ENCODE measurements at regions not wholly inside any gene's neighbourhood (a gene's known extent, or its start where the extent isn't known, plus 50 kb on each side); places are given as distances from the start of the nearest gene placed in this dataset.

DNA sequence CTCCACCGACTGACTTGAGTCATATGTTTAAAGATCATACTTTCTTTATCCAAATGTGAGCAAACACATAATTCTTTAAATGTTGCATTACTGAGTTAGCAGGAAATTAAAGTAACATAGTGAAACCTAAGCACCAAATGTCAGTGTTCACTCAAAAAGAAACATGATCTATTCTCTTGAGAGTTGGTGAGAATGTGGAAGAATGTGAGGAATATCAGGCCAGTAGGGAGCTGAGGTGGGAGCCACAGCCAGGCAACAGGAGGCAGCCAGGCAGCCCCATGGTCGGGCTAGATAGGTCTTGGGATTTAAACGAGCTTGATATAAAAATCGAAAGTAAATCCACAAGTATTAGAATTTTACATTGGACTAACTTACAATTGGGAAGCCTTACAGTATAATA, 198.1 kb upstream of the SH3BP4 start:
- TF ChIP-seq, protein P1, sequence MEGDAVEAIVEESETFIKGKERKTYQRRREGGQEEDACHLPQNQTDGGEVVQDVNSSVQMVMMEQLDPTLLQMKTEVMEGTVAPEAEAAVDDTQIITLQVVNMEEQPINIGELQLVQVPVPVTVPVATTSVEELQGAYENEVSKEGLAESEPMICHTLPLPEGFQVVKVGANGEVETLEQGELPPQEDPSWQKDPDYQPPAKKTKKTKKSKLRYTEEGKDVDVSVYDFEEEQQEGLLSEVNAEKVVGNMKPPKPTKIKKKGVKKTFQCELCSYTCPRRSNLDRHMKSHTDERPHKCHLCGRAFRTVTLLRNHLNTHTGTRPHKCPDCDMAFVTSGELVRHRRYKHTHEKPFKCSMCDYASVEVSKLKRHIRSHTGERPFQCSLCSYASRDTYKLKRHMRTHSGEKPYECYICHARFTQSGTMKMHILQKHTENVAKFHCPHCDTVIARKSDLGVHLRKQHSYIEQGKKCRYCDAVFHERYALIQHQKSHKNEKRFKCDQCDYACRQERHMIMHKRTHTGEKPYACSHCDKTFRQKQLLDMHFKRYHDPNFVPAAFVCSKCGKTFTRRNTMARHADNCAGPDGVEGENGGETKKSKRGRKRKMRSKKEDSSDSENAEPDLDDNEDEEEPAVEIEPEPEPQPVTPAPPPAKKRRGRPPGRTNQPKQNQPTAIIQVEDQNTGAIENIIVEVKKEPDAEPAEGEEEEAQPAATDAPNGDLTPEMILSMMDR (IDR thresholded peaks at IDR 0.05; ENCODE audit: unreplicated experiment), result no peak
- H3K4me1 Mint-ChIP-seq (ENCODE audit: unreplicated experiment), result no peaks in the 10 kb centered on the region
- H3K27me3 Mint-ChIP-seq (ENCODE audit: unreplicated experiment), result peaks cover 1% of the 10 kb centered on the region
- DNase-seq (ENCODE audit: low spot score), result no peak
- H3K27ac Mint-ChIP-seq (ENCODE audit: unreplicated experiment), result no peak overlapping the region
- H3K4me3 Mint-ChIP-seq (ENCODE audit: unreplicated experiment), result no peak overlapping the region
- no peaks in the 10 kb centered on the region for H3K9me3 Mint-ChIP-seq (ENCODE audit: unreplicated experiment)
- no peaks in the 10 kb centered on the region for H3K36me3 Mint-ChIP-seq (ENCODE audit: low read depth, unreplicated experiment)

DNA sequence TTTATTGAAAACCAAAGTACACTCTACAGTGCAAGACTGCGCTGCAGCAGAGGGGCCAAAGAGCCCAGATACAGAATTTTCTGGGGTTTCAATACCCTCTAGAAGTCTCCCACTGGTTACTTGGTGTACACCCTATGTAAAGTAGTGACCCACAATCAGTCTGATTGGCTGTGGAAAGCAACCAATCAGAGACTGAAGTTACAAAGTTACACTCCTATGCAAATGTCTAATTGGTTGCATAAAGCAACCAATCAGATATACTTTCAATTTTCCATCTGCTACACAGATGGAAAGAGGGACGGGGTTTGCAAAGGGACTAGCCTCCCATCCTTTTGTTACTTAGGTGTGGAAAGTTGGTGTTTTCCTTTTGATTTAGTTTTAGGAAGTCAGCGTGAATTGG, 198.9 kb upstream of the SH3BP4 start:
- H3K27ac Mint-ChIP-seq (ENCODE audit: unreplicated experiment), result no peak overlapping the region
- H3K4me1 Mint-ChIP-seq (ENCODE audit: unreplicated experiment), result no peaks in the 10 kb centered on the region
- H3K36me3 Mint-ChIP-seq (ENCODE audit: low read depth, unreplicated experiment), result no peaks in the 10 kb centered on the region
- H3K27me3 Mint-ChIP-seq (ENCODE audit: unreplicated experiment), result no peaks in the 10 kb centered on the region
- DNase-seq (ENCODE audit: low spot score), result no peak
- H3K9me3 Mint-ChIP-seq (ENCODE audit: unreplicated experiment), result no peaks in the 10 kb centered on the region
- H3K4me3 Mint-ChIP-seq (ENCODE audit: unreplicated experiment), result no peak overlapping the region
- TF ChIP-seq, protein P1 (IDR thresholded peaks at IDR 0.05; ENCODE audit: unreplicated experiment), result no peak

DNA sequence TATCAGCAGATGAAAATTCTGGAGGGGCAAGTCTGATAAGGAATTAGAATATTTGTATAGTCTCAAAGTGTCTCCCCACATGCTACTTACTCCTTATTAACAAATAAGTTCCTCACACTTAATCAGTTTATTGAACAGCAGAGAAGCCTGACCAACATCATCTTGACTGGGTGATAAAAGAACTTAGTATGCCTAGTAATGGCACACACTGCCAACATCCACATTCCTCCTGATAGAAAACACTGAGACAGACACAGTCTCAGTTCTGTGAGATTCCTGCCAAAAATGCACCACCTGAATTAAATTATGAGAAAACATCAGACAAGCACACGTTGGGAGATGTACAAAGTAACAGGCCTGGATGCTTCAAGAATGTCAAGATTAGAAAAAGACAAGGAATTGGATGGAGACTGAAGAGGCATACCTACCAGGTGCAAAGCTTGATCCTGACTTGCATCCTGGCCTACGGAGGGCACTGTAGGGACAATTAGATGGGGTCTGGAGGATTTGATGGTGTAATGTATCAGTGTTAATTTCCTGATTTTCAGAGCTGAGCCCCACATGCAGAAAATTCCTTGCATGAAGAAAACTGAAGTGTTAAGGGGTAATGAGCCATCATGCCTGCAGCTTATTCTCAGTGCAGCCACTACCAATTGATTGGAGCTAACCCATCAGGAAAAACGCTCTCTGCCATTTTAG, 200.4 kb upstream of the SH3BP4 start:
- Mint-ChIP-seq H3K36me3 (ENCODE audit: low read depth, unreplicated experiment) (no peaks in the 10 kb centered on the region), H3K27ac (ENCODE audit: unreplicated experiment) (no peak overlapping the region), H3K4me1 (ENCODE audit: unreplicated experiment) (no peaks in the 10 kb centered on the region), H3K4me3 (ENCODE audit: unreplicated experiment) (no peak overlapping the region), H3K27me3 (ENCODE audit: unreplicated experiment) (no peaks in the 10 kb centered on the region), H3K9me3 (ENCODE audit: unreplicated experiment) (no peaks in the 10 kb centered on the region)
- DNase-seq (ENCODE audit: low spot score), result no peak
- TF ChIP-seq, protein P1 (IDR thresholded peaks at IDR 0.05; ENCODE audit: unreplicated experiment), result no peak

DNA sequence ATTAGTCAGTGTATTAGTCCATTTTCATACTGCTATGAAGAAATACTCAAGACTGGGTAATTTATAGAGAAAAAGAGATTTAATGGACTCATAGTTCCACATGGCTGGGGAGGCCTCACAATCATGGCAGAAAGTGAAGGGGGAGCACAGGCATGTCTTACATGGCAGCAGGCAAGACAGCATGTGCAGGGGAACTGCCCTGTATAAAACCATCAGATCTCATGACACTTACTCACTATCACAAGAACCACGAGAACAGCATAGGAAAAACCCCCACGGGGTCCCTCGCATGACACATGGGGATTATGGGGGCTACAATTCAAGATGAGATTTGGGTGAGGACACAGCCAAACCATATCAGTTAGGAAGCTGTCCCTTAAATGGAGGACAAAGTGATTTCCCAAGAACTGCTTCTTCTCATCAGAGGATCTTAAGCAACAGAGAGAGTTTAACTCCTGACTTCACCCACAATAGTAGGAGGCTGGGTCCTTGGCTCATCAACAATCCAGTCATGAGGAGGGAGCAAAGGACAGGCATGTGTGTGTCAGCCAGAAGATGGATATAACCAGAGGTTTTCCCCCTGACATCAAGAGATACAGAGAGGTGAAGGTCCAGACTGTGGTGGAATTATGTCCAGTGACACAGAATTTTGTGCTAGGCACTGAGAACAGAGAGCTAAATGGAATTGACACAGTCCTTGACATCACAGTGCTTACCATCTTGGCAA, 203.8 kb upstream of the SH3BP4 start:
- Mint-ChIP-seq H3K4me3 (ENCODE audit: unreplicated experiment) (no peak overlapping the region), H3K27me3 (ENCODE audit: unreplicated experiment) (no peaks in the 10 kb centered on the region), H3K36me3 (ENCODE audit: low read depth, unreplicated experiment) (no peaks in the 10 kb centered on the region), H3K9me3 (ENCODE audit: unreplicated experiment) (no peaks in the 10 kb centered on the region), H3K4me1 (ENCODE audit: unreplicated experiment) (no peaks in the 10 kb centered on the region), H3K27ac (ENCODE audit: unreplicated experiment) (no peak overlapping the region)
- TF ChIP-seq, protein P1 (IDR thresholded peaks at IDR 0.05; ENCODE audit: unreplicated experiment), result no peak
- DNase-seq (ENCODE audit: low spot score), result no peak

DNA sequence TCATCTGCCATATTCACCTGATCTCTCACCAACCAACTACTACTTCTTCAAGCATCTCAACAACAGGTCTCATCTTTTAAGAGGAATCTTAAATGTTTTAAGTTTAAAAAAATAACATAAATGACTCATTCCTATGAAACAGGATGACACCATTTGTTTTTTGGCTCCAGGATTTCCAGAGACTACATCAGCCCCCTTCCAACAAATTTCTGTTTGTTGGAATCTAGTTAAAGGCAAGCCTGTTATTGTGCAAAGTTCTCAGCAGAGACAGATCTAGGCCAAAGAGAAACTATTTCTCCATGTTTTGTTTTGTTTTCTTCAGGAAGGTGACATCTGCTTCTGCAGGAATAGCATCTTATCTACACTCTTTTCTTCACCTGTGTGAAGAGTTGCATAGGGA, 204.8 kb upstream of the SH3BP4 start:
- Mint-ChIP-seq H3K4me1 (ENCODE audit: unreplicated experiment) (no peaks in the 10 kb centered on the region), H3K27ac (ENCODE audit: unreplicated experiment) (no peak overlapping the region), H3K9me3 (ENCODE audit: unreplicated experiment) (no peaks in the 10 kb centered on the region), H3K4me3 (ENCODE audit: unreplicated experiment) (no peak overlapping the region), H3K36me3 (ENCODE audit: low read depth, unreplicated experiment) (no peaks in the 10 kb centered on the region), H3K27me3 (ENCODE audit: unreplicated experiment) (no peaks in the 10 kb centered on the region)
- no peak for DNase-seq (ENCODE audit: low spot score)
- TF ChIP-seq, protein P1 (IDR thresholded peaks at IDR 0.05; ENCODE audit: unreplicated experiment), result no peak
